AG04449 (cell line): ENCODE measurements at regions not wholly inside any gene's neighbourhood (a gene's known extent, or its start where the extent isn't known, plus 50 kb on each side); places are given as distances from the start of the nearest gene placed in this dataset.

Experiments
- CTCF ChIA-PET: fragments of 350-600 bp; formaldehyde crosslinking; extraction: SDS; loops from one replicate; lab custom pipeline; 2021; ENCODE audit warnings: antibody characterized with exemption; lab: Yijun Ruan, JAX
- POLR2A ChIA-PET: fragments of 400-600, 350-600 bp; formaldehyde crosslinking; extraction: SDS; loops from one replicate; lab custom pipeline; 2020; ENCODE audit warnings: antibody characterized with exemption, inconsistent platforms; lab: Yijun Ruan, JAX
- DNase-seq: peaks from one replicate; pipeline ENCODE4 v3.0.0-alpha.2; 2010; ENCODE audit warnings: low read depth, low spot score
- H3K4me3 ChIP-seq: 2 replicates; pipeline ENCODE4 v1.5.1; 2011; ENCODE audit warnings: low read depth, mild to moderate bottlenecking, control low read depth, low read length
- CTCF ChIP-seq: IDR thresholded peaks from one replicate; pipeline ENCODE4 v1.5.1; 2011; ENCODE audit warnings: mild to moderate bottlenecking, moderate library complexity, low read length, control low read depth, inconsistent platforms; ENCODE audit not compliant: insufficient read depth; ENCODE audit errors: missing control alignments

DNA sequence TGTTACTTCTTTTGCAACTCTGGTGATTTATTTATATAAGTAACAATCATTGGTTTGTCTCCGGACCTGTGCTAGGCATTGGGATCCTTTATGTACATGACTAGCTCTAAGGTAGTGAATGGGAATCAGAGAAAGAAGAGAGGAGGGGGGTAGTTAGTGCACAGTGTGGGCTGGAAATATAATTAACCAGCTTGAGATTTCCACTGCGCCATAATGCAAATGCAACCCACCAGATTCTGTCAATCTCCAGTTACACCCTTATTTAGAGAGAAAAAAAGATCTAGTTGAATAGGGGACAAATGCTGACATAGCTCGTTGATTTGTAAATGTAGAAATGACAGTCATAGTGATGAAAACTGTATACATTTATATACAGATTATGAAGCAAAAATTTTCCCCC is 342.2 kb upstream of the SLC30A5 start:
- no peak for DNase-seq
- POLR2A ChIA-PET = no interaction called here
- no peak for TF ChIP-seq CTCF
- H3K4me3 ChIP-seq = no peak overlapping the region
- CTCF ChIA-PET = no interaction called here

GRCh38 chr5:68754536-68754935 is 339.3 kb upstream of the SLC30A5 start:
- TF ChIP-seq CTCF = no peak
- H3K4me3 ChIP-seq = no peak overlapping the region
- ChIA-PET POLR2A (no interaction called here), CTCF (no interaction called here)
- no peak for DNase-seq

DNA sequence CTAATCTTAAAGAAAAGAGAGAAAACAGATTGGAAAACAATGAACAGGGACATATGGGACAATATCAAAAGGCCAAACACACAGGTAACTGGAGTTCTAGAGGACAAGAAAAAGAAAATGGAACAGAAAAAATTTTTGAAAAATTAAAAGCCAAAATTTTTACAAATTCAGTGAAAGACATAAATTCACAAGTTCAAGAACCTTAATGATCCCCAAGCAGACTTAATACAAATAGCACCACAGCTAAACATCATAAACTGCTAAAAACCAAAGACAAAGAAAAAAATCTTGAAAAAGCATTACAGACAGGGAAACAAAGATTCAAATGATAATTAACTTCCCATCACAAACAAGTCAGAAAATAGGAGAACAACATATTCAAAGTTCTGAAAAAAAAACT is 338.5 kb upstream of the SLC30A5 start:
- no peak overlapping the region for H3K4me3 ChIP-seq
- ChIA-PET POLR2A (no interaction called here), CTCF (no interaction called here)
- no peak for DNase-seq
- TF ChIP-seq CTCF = no peak

DNA sequence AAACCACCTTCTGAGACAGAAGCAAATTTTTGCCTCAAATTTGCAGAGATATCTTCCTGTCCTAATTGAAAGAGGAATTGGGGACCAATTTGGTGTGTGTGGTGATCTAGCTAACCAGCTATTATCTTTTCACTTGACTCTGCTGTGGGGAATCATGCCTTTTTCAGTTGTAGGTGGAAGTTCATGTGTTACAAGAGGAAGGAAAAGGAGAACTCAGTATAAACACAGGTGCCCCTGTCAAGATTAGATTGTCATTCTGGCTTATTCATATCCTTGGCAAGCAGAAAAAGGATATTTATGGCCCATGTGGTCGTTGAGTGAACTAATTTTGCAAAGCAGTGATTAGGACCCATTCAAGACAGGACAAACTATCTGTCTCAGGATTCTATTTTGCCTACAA is 336.8 kb upstream of the SLC30A5 start:
- ChIA-PET POLR2A (no interaction called here), CTCF (no interaction called here)
- no peak for TF ChIP-seq CTCF
- no peak overlapping the region for H3K4me3 ChIP-seq
- no peak for DNase-seq

GRCh38 chr5:68757626-68758212 is 336.1 kb upstream of the SLC30A5 start:
- ChIA-PET POLR2A (no interaction called here), CTCF (no interaction called here)
- TF ChIP-seq CTCF = no peak
- H3K4me3 ChIP-seq = no peak overlapping the region
- no peak for DNase-seq

- no peak for DNase-seq
- POLR2A ChIA-PET = no interaction called here
- CTCF ChIA-PET = no interaction called here
- H3K4me3 ChIP-seq = no peak overlapping the region
- TF ChIP-seq CTCF = no peak
These were observed 334.2 kb upstream of the SLC30A5 start for GRCh38 chr5:68759593-68759992.
